D721Med (cell line): ENCODE measurements at regions not wholly inside any gene's neighbourhood (a gene's known extent, or its start where the extent isn't known, plus 50 kb on each side); places are given as distances from the start of the nearest gene placed in this dataset.

Source experiments
- DNase-seq: peaks from one replicate; pipeline ENCODE4 v3.0.0; 2011; ENCODE audit warnings: low spot score; ENCODE audit not compliant: insufficient read length
- FAIRE-seq: peaks from 2 replicates; lab custom pipeline; 2011; peaks lifted over from hg19 to GRCh38; lab: Jason Lieb, UNC
- CTCF ChIP-seq: IDR thresholded peaks from 2 replicates; pipeline ENCODE4 v1.5.1; 2012; ENCODE audit warnings: mild to moderate bottlenecking, control low read depth; ENCODE audit not compliant: insufficient read depth; ENCODE audit errors: missing control alignments

GRCh38 chrX:127057891-127058619 lies 238.5 kb downstream of the PRR32 start:
- FAIRE-seq (no peak), DNase-seq (no peak)
- TF ChIP-seq CTCF, result no peak

GRCh38 chrX:127085939-127086338 lies 266.4 kb downstream of the PRR32 start:
- no peak for FAIRE-seq
- DNase-seq, result no peak
- no peak for TF ChIP-seq CTCF

- no peak for DNase-seq
- no peak for FAIRE-seq
- no peak for TF ChIP-seq CTCF
Measured at GRCh38 chrX:127112726-127113125, 293.2 kb downstream of the PRR32 start.

GRCh38 chrX:127124871-127125270 lies 305.3 kb downstream of the PRR32 start:
- no peak for TF ChIP-seq CTCF
- DNase-seq, result no peak

GRCh38 chrX:127128282-127128681 lies 308.8 kb downstream of the PRR32 start:
- TF ChIP-seq CTCF, result no peak
- DNase-seq, result no peak
- FAIRE-seq, result no peak

More at GRCh38 chrX:127124871-127125270, 305.3 kb downstream of the PRR32 start:
- FAIRE-seq, result no peak

GRCh38 chrX:127129510-127129909 lies 310.0 kb downstream of the PRR32 start:
- FAIRE-seq (no peak), DNase-seq (no peak)
- TF ChIP-seq CTCF, result no peak

- DNase-seq (no peak), FAIRE-seq (no peak)
- TF ChIP-seq CTCF, result no peak
Measured at GRCh38 chrX:127138218-127138617, 318.7 kb downstream of the PRR32 start.
